IPS DF 19.7 (cell line): ENCODE measurements at regions not wholly inside any gene's neighbourhood (a gene's known extent, or its start where the extent isn't known, plus 50 kb on each side); places are given as distances from the start of the nearest gene placed in this dataset.

Experiments used
- DNase-seq: peaks from one replicate; pipeline ENCODE4 v3.0.0-alpha.2; 2013; ENCODE audit warnings: low read depth, low spot score

DNA sequence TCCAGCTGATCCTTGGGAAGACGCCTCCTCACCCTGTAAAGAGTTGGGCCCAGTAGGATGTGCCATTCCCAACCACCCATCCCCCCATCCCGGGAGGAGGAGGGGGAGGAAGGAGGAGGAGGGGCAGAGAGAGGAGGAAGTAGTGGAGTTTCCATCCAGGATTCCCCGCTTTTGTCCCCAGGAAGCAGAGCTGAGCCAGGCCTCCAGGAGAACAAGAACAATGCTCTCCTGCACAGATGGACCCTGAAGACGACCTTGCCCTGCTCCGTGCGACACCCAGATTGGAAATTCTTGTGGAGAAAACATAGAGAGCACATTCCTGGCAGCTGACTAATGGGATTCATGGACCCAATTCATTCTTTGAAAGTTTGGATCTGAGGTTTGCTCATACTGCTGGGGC is 132.3 kb upstream of the CRY1 start:
- peak; percentile 28 for DNase-seq

DNA sequence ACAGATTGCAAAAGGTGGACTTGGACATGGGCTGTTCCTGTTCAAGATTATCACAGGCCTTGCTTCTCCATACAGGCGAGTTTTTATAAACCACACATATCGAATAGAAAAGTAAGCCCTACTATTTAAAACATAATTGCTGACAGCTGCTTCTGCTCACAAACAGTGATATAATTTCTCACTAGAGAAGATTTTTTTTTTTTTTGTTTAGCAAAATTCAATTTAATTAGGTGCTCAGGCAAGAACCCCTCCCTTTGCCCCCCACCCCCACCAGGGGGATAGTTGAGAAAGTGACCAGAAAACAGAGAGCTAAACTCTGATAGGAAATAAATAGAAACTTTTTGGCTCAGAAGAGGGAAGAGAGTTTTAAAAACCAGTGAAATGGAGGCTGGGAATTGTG is 132.8 kb upstream of the CRY1 start:
- no peak for DNase-seq

DNA sequence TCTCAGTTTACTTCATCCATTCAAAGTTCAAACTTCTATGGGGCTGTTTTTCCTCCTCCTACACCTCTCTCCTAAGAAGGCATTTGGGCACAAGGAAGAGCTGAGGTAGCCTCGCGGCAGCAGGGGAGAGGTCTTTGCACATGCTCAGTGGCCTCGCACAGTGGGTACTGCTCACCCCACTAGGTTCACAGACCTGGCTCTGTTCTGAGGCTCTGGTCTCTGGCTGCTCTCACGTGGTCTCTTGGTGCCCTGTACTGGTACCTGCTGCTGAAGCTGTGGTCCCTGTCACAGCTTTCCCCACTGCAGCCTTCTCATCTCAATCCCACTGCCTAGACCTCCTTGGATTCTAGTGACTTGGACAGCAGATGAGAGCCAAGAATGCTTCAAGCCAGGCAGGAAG is 134.7 kb upstream of the CRY1 start:
- no peak for DNase-seq

DNA sequence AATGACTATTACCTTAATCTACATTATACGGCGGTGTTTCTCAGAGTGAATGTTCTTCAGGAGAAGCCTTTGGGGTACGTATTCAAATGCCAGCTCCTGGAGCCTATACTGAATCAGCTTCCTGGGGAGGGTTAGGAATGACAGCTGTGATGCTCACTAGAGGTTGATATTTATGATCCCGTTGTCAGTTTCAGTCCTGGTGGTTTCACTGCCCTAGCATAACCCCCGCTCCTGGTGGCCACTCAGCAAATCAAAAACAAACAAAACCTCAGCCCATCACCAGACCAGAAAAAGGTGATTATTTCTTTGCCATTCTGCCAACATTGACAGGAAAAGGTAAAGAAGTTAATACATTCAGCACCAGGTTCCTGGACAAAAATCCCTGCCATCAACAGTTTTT is 136.5 kb upstream of the CRY1 start:
- no peak for DNase-seq

DNA sequence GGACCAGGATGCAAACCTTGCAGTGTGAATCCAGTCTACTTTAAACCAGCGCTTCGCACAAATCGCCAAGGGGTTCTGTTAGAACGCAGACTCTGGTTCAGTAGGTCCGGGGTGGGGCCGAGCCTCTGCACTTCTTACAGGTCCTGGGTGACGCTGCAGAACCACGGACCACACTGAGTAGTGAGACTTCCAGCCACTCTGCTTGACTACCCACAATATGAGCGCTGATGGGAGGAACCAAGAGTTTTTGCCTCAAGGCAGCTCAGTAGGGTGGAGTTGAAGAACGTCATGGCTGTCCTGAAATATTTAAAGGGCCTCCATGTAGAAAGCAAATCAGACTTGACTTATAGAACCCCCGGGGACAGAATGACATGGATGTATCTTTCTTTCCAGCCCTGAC is 138.0 kb upstream of the CRY1 start:
- DNase-seq = no peak

DNA sequence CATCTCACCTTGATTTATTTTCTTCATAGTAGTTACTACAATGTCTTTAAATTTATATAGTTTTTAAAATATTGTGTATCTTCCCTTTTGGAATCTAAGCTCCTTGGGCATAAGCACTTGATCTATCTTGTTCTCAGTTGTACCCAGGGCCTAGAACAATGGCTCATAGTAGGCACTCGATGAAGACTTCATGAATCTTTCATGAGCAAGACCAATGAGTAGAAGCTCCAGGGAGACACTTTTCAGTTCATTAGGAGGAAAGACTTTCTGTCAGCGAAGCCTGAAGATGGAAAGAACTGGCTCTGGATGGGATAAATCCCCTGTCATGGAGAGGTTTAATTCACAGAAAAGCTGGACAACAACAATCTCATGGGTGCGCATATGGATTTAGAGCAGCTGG is 140.2 kb upstream of the CRY1 start:
- DNase-seq = no peak

DNA sequence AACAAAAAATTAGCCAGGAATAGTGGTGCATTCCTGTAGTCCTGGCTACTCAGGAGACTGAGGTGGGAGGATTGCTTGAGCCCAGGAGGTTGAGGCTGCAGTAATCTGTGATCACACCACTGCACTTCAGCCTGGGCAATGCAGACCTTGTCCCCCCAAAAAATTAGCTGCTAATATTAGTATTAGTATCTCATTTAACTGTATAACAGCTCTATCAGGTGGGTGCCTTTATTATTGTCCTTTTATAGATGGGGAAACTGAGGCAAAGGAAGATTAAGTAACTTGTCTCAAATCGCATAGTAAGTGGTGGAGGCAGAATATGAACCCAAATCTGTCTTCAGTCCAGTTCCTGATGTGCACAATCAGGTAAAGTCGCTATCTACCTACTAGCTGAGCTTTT is 142.3 kb upstream of the CRY1 start:
- DNase-seq = no peak

DNA sequence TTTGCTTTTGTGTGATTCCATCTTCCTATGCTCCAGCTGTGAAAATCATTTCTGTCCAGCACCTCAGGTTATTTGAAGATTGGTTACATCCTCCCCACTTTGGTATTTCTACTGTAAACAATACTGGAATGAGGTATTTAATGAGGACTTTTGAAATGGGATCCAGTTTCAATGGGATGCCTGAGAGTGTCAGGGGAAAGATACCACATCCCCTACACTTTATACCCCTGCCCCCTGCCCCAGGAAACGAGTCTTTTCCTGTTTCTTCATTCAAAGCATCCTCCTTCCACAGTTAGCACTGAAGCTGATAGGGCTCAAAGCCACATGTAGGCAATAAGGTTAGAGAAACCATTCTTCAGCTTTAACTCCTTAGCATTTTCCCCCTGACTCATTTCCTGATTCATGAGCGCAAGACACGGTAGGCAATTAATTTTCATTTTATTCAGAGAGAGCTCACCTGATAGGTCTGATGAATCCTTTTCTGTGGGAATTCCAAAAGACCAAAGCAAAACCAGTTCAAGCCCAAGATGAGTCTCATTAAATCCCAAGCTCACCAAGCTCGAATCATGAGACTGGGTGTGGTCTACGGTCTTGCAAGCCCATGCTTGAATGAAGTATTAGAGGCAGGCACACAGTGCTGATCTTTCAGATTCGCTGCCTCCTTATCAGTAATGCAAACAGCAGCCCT is 143.6 kb upstream of the CRY1 start:
- DNase-seq = no peak

DNA sequence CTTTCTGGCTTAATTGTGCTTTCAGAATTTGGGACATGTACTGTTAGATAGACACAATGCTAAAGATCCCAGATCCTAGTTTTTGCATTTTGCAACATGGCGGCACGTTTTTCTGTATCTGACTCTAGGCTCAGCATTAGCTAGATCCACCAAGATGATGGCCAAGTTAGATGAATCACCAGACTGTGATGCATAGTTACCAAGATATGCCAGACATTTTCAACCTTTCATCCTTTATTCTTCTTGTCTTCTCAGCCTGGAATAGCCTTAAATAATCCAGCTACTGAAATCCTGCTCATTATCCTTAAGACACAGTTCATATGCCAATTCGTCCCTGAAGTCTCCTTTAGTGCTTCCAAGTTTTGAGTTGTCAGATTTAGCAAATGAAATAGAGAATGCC is 144.9 kb upstream of the CRY1 start:
- no peak for DNase-seq

DNA sequence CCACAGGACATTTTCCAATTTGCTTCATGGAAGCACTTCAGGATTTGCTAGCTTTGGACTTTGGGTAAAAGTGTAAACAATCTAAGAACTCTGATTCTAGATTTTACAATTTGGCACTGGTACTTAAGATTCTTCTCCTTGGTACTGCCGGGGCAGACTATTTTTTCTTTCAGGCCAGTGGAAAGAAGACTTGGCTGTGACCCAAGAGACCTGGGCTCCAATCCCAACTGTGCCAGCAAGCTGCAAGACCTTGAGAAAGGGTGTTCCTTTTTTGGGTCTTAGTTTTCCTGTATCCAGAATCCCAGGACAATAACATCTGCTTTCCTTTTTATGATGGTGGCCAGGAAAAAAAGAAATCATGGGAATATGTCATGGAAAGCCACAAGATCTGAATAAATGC is 148.1 kb upstream of the CRY1 start:
- DNase-seq = no peak

DNA sequence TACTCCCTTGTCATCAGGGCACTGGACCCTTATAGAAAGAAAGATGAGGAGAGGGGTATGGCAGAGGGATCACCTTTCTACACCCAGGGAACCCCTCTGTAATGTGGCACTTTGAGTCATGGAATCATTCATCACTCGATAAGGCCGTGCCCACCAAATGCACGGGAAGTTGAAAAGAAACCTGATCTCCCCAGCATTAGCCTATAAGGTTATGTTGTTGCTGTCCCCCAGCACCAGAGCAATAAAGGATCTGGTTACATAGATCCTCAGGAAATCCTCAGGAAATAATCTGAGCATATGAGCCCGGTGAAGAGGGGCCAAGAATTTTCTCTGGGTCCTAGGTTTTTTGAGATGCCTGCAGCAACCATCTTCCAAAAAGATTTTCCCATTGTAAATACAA is 148.8 kb upstream of the CRY1 start:
- DNase-seq = no peak

DNA sequence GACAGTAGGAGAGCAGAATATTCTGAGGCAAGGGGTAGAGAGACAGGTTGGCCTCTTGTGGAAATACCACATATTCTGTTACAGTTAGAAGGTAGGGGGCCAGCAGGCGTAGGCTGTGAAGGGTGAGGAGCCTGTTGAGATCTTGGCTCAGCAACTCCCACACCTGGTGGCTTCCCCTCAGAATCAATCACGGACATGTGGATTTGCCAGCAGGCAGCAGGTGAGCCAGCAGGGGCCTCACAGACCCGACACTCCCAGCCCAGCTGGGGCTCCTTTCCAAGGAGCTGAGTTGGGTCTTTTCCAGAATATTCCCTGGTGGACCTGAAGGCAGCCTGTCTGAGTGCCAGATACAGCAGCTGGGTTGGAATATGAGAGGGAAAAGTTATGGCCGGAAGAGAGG is 150.0 kb upstream of the CRY1 start:
- DNase-seq = no peak

DNA sequence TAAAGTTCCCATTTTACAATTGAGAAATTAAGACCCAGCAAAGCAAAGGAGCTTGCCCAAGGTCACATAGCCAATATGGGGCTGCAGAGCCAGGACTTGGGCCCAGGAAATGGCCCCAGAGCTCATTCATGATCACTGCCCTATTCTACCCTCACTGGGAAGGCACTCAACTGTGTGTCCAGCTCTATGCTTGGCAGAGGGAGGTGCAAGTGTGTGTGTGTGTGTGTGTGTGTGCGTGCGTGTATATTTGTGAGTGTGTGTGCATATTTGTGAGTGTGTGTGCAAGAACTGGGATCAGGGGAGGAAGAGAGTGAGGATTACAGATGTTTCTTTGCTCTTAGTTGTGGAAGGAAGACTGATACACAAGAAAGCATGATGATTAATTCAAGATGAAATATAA is 151.2 kb upstream of the CRY1 start:
- DNase-seq = no peak

DNA sequence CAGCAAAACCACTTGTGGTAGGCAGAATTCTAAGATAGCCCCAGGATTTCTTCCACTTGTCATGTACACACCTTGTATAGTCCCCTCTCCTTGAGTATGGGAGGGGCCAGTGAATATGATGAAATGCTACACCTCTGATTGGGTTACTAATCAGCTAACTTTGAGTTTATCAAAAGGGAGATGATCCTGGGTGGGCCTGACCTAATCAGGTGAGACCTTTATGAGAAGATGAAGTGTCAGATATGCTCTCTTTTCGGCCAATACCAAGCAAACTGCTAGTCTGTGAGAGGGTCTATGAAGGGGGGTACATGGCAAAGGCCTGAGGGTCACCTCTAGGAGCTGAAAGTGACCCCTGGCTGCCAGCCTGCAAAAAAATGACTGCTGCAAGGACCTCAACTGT is 154.3 kb upstream of the CRY1 start:
- DNase-seq = no peak

DNA sequence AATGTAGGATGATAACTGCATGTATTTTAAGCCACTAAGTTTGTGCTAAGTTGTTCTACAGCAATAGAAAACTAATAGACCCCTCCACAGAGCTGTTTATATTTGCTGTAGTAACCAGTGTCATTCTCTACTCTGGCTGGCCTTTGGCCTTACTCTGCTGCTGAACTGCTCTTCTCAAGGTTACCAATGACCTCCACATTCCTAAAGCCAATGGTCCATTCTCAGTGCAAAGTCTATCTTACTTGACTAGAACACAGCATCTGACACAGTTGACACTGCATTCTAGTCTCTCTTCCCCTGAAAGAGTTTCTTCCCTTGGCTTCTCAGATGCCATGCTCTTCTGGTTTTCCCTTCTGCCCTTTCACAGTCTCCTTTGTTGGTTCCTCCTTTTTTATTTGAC is 154.8 kb upstream of the CRY1 start:
- DNase-seq = no peak

DNA sequence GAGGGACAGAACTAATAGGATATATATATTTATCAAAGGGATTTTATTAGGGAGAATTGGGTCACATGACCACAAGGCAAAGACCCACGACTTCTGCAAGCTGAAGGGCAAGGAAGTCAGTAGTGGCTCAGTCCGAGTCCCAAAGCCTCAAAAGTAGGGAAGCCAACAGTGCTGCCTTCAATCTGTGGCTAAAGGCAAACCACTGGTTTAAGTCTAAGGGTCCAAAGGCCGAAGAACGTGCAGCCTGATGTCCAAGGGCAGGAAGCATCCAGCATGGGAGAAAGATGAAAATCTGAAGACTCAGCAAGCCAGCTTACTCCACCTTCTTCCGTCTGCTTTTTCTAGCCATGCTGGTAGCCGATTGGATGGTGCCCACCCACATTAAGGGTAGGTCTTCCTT is 157.9 kb upstream of the CRY1 start:
- DNase-seq = no peak

DNA sequence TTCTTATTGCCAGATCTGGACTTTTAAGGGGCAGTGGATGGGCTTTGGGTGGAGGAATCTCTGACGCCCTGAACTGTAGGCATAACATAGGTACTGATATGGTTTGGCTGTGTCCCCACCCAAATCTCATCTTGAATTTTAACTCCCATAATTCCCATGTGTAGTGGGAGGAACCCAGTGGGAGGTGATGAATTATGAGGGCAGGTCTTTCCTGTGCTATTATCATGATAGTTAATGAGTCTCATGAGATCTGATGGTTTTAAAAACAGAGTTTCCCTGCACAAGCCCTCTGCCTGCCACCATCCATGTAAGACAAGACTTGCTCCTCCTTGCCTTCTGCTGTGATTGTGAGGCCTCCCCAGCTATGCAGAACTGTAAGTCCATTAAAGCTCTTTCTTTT is 160.0 kb upstream of the CRY1 start:
- no peak for DNase-seq

DNA sequence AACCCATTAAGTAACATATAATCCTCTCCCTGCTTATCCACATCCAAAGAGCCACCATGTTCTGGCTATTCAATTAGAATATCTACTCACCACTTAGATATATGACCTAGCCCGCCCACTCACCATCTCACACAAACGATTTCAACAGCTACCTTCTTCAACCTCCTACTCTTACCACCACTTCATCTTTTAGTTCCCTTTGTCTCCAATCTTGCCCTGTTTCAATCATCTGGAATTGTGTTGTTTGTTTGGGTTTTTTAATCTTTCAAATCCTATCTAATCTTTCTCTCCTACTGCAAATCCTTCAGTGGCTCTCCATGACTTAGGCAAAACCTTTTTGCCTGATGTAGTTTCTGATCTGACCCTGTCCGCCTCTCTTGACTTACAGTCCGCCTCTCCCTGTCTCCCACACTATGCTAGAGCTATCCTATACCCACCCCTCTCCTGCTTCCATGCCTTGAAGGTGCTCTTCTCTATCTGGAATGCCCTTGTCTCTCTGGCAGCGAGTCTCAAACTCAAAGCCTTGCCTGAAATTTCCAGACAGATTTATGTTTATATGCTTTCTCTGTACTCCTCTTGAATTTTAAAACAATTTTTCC is 161.0 kb upstream of the CRY1 start:
- no peak for DNase-seq

DNA sequence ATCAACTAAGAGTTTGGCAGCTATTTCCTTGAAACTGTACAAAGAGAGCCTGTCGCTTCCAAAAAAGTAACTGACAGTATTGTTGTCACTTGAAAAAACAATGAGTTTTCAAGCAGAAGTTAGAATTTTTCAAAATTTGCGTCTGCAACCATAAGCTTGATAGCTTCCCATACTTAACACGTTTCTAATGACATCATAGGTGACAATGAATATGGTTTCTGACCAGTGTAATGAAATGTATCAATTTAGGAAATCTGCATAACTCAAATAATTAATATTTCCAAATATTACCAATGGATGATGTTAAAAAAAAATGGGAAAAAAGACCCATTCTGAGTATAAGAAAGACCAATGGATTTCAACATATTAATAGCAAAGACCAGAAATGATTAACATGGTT is 165.4 kb upstream of the CRY1 start:
- DNase-seq = no peak

DNA sequence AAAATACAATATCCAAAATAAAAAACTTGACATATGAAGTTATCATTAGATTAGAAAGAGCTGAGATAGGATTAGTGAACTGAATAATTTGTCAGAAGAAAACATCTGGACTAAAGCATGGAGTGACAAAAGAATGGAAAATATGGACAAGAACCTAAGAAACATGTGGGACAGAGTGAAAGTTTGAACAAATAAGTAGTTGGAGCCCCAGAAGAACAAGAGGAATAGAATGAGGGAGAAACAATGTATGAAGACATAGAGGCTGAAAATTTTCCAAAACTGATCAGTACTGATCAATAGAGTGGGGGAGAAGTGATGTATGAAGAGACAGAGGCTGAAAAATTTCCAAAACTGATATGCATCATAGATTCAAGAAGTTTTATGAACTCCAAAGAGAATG is 170.6 kb upstream of the CRY1 start:
- DNase-seq = no peak

DNA sequence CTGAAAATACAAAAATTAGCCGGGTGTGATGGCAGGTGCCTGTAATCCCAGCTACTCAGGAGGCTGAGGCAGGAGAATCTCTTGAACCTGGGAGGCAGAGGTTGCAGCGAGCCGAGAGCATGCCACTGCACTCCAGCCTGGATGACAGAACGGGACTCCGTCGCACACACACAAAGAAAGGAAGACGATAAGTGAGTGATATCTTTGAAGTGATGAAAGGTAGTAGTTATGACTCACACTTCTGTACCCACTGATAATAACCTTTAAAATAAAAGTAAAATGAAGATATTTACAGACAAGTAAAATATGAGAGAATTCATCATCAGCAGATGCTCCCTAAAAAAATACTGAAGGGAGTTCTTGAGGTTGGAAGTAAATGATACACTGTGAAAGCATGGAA is 171.3 kb upstream of the CRY1 start:
- no peak for DNase-seq

DNA sequence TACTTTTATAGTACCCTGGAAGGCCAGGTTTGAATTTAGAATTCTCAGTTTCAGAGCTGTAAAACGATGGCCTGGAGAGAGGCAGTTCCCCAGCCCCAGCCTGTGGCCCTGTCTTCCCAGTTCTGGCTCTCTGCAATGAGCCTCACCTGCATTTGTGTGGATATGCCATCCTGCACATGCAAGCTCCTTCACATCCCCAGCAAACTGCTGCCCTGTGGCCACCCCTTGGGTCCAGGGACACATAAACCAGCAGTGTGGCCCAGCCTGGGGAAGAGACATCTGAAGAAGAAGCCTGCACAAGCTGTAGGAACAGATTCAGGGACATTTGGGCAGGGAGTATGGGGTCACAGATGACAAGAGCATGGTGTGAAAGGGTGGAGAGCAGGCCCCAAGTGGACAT is 174.3 kb upstream of the CRY1 start:
- DNase-seq = no peak

DNA sequence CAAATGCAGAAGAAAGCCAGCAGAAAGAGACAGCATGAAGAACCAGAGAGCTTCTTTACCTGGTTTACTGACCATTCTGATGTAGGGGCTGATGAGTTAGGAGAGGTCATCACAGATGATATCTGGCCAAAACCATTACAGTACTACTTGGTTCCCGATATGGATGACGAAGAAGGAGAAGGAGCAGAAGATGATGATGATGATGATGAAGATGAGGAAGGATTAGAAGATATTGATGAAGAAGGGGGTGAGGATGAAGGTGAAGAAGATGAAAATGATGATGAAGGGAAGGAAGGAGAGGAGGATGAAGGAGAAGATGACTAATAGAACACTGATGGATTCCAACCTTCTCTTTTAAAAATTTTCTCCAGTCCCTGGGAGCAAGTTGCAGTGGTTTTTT is 178.2 kb upstream of the CRY1 start:
- DNase-seq = no peak

DNA sequence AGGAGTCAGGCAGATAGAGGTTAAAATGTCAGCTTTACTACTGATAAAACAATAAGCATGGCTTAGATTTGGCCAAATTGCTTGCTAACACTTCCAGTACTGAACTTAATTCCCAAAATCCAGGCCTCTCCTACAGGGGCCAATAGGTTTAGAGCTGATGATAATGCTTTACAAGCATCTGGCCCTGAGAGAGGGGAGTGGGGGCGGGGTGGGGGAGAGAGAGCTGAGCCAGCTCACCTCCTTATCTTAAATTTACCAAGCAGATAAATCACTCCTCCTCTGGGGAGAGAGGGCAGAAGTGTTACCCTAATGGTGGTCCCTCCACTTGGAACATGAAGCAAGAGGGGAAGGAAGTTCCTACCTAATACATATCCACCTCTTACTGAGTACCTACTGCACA is 182.2 kb upstream of the CRY1 start:
- no peak for DNase-seq
